ENCODE measurements at regions not wholly inside any gene's neighbourhood (a gene's known extent, or its start where the extent isn't known, plus 50 kb on each side); places are given as distances from the start of the nearest gene placed in this dataset.

DNA sequence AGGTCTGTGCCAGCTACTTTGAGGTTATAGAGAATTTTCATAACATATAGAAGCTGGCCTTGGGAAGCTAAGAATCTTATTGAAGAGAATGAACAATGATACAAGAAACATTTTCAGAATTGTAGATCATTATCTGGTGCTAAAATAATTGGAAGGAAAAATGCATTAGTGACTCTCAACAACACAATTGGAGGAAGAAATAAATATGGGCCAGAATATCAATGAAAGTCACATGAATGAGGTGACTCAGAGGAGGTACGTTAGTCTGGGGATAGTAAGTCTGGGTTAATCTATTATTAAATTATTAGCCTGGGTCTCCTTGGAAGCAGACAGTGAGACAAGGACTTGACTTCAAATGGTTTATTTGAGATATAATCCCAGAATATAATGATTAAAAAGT, 529.3 kb upstream of the SLIT2 start:
- TF ChIP-seq POLR2A (IDR thresholded peaks at IDR 0.05; ENCODE audit: low read depth, low read length) (no peak), POLR2AphosphoS5 (IDR thresholded peaks at IDR 0.05; ENCODE audit: low read depth, low read length) (no peak)
